Stomach (tissue), 4 donors: ENCODE measurements at regions not wholly inside any gene's neighbourhood (a gene's known extent, or its start where the extent isn't known, plus 50 kb on each side); places are given as distances from the start of the nearest gene placed in this dataset.

Experiments used
- POLR2A ChIP-seq, 4 donors: fragments of 450-650 bp; IDR thresholded peaks; one replicate each; pipeline ENCODE4 v1.6.1; 2016; ENCODE audit warnings: antibody characterized with exemption in 4 of 4, control low read depth in 2 of 4, mild to moderate bottlenecking in 1 of 4, moderate library complexity in 1 of 4
- TF ChIP-seq, protein P1 (sequence below), 7 experiments: fragments of 450-650 bp in 4 of 7; fragments of 200-600 bp in 3 of 7; sonication (generic) in 3 of 7; IDR thresholded peaks; one replicate each; pipeline ENCODE4 v1.5.1; 2016 to 2019; ENCODE audit warnings: antibody characterized with exemption in 7 of 7, control low read depth in 2 of 7, mild to moderate bottlenecking in 1 of 7

DNA sequence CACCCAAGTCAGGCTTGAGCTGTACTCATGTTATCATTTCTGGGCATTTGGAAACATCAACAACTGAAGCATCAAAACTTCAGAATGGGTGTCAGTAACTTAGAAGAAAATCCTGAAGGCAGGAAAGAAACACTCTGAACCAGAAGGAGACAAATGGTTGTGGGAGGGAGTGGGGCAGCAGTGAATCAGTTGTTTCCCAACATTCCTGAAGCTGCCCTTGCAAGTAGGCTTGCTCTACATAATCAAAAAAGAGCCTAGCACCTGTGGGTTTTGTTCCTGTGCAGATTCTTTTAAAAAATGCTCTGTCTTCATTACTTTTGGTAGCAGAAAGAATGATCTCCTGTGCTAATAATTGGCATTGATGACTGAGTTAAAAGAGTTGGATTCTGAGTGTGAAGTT is 424.2 kb upstream of the GRIA1 start:
- no peak for TF ChIP-seq POLR2A (IDR thresholded peaks at IDR 0.05)
- TF ChIP-seq, protein P1, sequence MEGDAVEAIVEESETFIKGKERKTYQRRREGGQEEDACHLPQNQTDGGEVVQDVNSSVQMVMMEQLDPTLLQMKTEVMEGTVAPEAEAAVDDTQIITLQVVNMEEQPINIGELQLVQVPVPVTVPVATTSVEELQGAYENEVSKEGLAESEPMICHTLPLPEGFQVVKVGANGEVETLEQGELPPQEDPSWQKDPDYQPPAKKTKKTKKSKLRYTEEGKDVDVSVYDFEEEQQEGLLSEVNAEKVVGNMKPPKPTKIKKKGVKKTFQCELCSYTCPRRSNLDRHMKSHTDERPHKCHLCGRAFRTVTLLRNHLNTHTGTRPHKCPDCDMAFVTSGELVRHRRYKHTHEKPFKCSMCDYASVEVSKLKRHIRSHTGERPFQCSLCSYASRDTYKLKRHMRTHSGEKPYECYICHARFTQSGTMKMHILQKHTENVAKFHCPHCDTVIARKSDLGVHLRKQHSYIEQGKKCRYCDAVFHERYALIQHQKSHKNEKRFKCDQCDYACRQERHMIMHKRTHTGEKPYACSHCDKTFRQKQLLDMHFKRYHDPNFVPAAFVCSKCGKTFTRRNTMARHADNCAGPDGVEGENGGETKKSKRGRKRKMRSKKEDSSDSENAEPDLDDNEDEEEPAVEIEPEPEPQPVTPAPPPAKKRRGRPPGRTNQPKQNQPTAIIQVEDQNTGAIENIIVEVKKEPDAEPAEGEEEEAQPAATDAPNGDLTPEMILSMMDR (IDR thresholded peaks at IDR 0.05) = no peak
